ENCODE measurements at regions not wholly inside any gene's neighbourhood (a gene's known extent, or its start where the extent isn't known, plus 50 kb on each side); places are given as distances from the start of the nearest gene placed in this dataset.
"Not testable (repeated sequence)": the region's sequence is repeated elsewhere in the genome, so short reads cannot be mapped to it uniquely, and the experiment has no call there.

- DNase-seq = no peak
- Histone ChIP-seq H3K4me3 (ENCODE audit: insufficient read depth, low read depth, low read length) (no peak overlapping the region), H3K27me3 (ENCODE audit: control insufficient read depth, insufficient read depth, low read length) (no peaks in the 10 kb centered on the region), H3K36me3 (replicated peaks; ENCODE audit: control insufficient read depth, insufficient read depth, low read length) (no peaks in the 10 kb centered on the region)
Measured at GRCh38 chr2:41026613-41027012, 574.7 kb upstream of the SLC8A1 start.

- H3K4me3 ChIP-seq (ENCODE audit: insufficient read depth, low read depth, low read length) = no peak overlapping the region
- H3K27me3 ChIP-seq (ENCODE audit: control insufficient read depth, insufficient read depth, low read length) = no peaks in the 10 kb centered on the region
- no peaks in the 10 kb centered on the region for H3K36me3 ChIP-seq (replicated peaks; ENCODE audit: control insufficient read depth, insufficient read depth, low read length)
- no peak for DNase-seq
Measured at GRCh38 chr2:41027095-41027494, 575.2 kb upstream of the SLC8A1 start.

- no peak for DNase-seq
- no peaks in the 10 kb centered on the region for H3K36me3 ChIP-seq (replicated peaks; ENCODE audit: control insufficient read depth, insufficient read depth, low read length)
- no peak overlapping the region for H3K4me3 ChIP-seq (ENCODE audit: insufficient read depth, low read depth, low read length)
- no peaks in the 10 kb centered on the region for H3K27me3 ChIP-seq (ENCODE audit: control insufficient read depth, insufficient read depth, low read length)
Measured at GRCh38 chr2:41031282-41031681, 579.4 kb upstream of the SLC8A1 start.

- Histone ChIP-seq H3K36me3 (replicated peaks; ENCODE audit: control insufficient read depth, insufficient read depth, low read length) (no peaks in the 10 kb centered on the region), H3K27me3 (ENCODE audit: control insufficient read depth, insufficient read depth, low read length) (no peaks in the 10 kb centered on the region), H3K4me3 (ENCODE audit: insufficient read depth, low read depth, low read length) (no peak overlapping the region)
- no peak for DNase-seq
Measured at GRCh38 chr2:41032715-41033114, 580.8 kb upstream of the SLC8A1 start.

GRCh38 chr2:41033127-41033526 lies 581.2 kb upstream of the SLC8A1 start:
- DNase-seq = peak; percentile 4
- Histone ChIP-seq H3K36me3 (replicated peaks; ENCODE audit: control insufficient read depth, insufficient read depth, low read length) (no peaks in the 10 kb centered on the region), H3K4me3 (ENCODE audit: insufficient read depth, low read depth, low read length) (no peak overlapping the region), H3K27me3 (ENCODE audit: control insufficient read depth, insufficient read depth, low read length) (no peaks in the 10 kb centered on the region)

- no peaks in the 10 kb centered on the region for H3K27me3 ChIP-seq (ENCODE audit: control insufficient read depth, insufficient read depth, low read length)
- no peaks in the 10 kb centered on the region for H3K36me3 ChIP-seq (replicated peaks; ENCODE audit: control insufficient read depth, insufficient read depth, low read length)
- H3K4me3 ChIP-seq (ENCODE audit: insufficient read depth, low read depth, low read length) = no peak overlapping the region
- no peak for DNase-seq
Measured at GRCh38 chr2:41038408-41038807, 586.5 kb upstream of the SLC8A1 start.

GRCh38 chr2:41039750-41040149 lies 587.9 kb upstream of the SLC8A1 start:
- not testable (repeated sequence) for H3K27me3 ChIP-seq (ENCODE audit: control insufficient read depth, insufficient read depth, low read length); DNase-seq; H3K36me3 ChIP-seq (replicated peaks; ENCODE audit: control insufficient read depth, insufficient read depth, low read length); H3K4me3 ChIP-seq (ENCODE audit: insufficient read depth, low read depth, low read length)

- no peak overlapping the region for H3K4me3 ChIP-seq (ENCODE audit: insufficient read depth, low read depth, low read length)
- DNase-seq = no peak
- no peaks in the 10 kb centered on the region for H3K36me3 ChIP-seq (replicated peaks; ENCODE audit: control insufficient read depth, insufficient read depth, low read length)
- no peaks in the 10 kb centered on the region for H3K27me3 ChIP-seq (ENCODE audit: control insufficient read depth, insufficient read depth, low read length)
Measured at GRCh38 chr2:41040782-41041520, 589.1 kb upstream of the SLC8A1 start.

- Histone ChIP-seq H3K4me3 (ENCODE audit: insufficient read depth, low read depth, low read length) (no peak overlapping the region), H3K27me3 (ENCODE audit: control insufficient read depth, insufficient read depth, low read length) (no peaks in the 10 kb centered on the region), H3K36me3 (replicated peaks; ENCODE audit: control insufficient read depth, insufficient read depth, low read length) (no peaks in the 10 kb centered on the region)
- no peak for DNase-seq
Measured at GRCh38 chr2:41042343-41042742, 590.5 kb upstream of the SLC8A1 start.

- DNase-seq = no peak
- H3K4me3 ChIP-seq (ENCODE audit: insufficient read depth, low read depth, low read length) = no peak overlapping the region
- H3K27me3 ChIP-seq (ENCODE audit: control insufficient read depth, insufficient read depth, low read length) = no peaks in the 10 kb centered on the region
- H3K36me3 ChIP-seq (replicated peaks; ENCODE audit: control insufficient read depth, insufficient read depth, low read length) = no peaks in the 10 kb centered on the region
Measured at GRCh38 chr2:41061356-41061755, 609.5 kb upstream of the SLC8A1 start.

GRCh38 chr2:41062336-41062735 lies 610.4 kb upstream of the SLC8A1 start:
- no peaks in the 10 kb centered on the region for H3K36me3 ChIP-seq (replicated peaks; ENCODE audit: control insufficient read depth, insufficient read depth, low read length)
- H3K4me3 ChIP-seq (ENCODE audit: insufficient read depth, low read depth, low read length) = no peak overlapping the region
- no peaks in the 10 kb centered on the region for H3K27me3 ChIP-seq (ENCODE audit: control insufficient read depth, insufficient read depth, low read length)
- DNase-seq = no peak

- no peaks in the 10 kb centered on the region for H3K27me3 ChIP-seq (ENCODE audit: control insufficient read depth, insufficient read depth, low read length)
- no peak overlapping the region for H3K4me3 ChIP-seq (ENCODE audit: insufficient read depth, low read depth, low read length)
- no peak for DNase-seq
- H3K36me3 ChIP-seq (replicated peaks; ENCODE audit: control insufficient read depth, insufficient read depth, low read length) = no peaks in the 10 kb centered on the region
Measured at GRCh38 chr2:41066168-41066567, 614.3 kb upstream of the SLC8A1 start.

GRCh38 chr2:41068740-41069139 lies 616.9 kb upstream of the SLC8A1 start:
- Histone ChIP-seq H3K27me3 (ENCODE audit: control insufficient read depth, insufficient read depth, low read length) (no peaks in the 10 kb centered on the region), H3K36me3 (replicated peaks; ENCODE audit: control insufficient read depth, insufficient read depth, low read length) (no peaks in the 10 kb centered on the region), H3K4me3 (ENCODE audit: insufficient read depth, low read depth, low read length) (no peak overlapping the region)
- DNase-seq = no peak

- H3K4me3 ChIP-seq (ENCODE audit: insufficient read depth, low read depth, low read length) = no peak overlapping the region
- H3K27me3 ChIP-seq (ENCODE audit: control insufficient read depth, insufficient read depth, low read length) = no peaks in the 10 kb centered on the region
- DNase-seq = no peak
Measured at GRCh38 chr2:41078341-41078740, 626.5 kb upstream of the SLC8A1 start.

GRCh38 chr2:41079011-41079410 lies 627.1 kb upstream of the SLC8A1 start:
- DNase-seq = no peak
- H3K36me3 ChIP-seq (replicated peaks; ENCODE audit: control insufficient read depth, insufficient read depth, low read length) = no peaks in the 10 kb centered on the region
- H3K4me3 ChIP-seq (ENCODE audit: insufficient read depth, low read depth, low read length) = no peak overlapping the region
- H3K27me3 ChIP-seq (ENCODE audit: control insufficient read depth, insufficient read depth, low read length) = no peaks in the 10 kb centered on the region

More at GRCh38 chr2:41078341-41078740, 626.5 kb upstream of the SLC8A1 start:
- no peaks in the 10 kb centered on the region for H3K36me3 ChIP-seq (replicated peaks; ENCODE audit: control insufficient read depth, insufficient read depth, low read length)

- H3K4me3 ChIP-seq (ENCODE audit: insufficient read depth, low read depth, low read length) = no peak overlapping the region
- H3K36me3 ChIP-seq (replicated peaks; ENCODE audit: control insufficient read depth, insufficient read depth, low read length) = no peaks in the 10 kb centered on the region
- no peak for DNase-seq
- H3K27me3 ChIP-seq (ENCODE audit: control insufficient read depth, insufficient read depth, low read length) = no peaks in the 10 kb centered on the region
Measured at GRCh38 chr2:41084321-41084720, 632.4 kb upstream of the SLC8A1 start.
